Uterus (tissue), 2 donors: ENCODE measurements at regions not wholly inside any gene's neighbourhood (a gene's known extent, or its start where the extent isn't known, plus 50 kb on each side); places are given as distances from the start of the nearest gene placed in this dataset.
"Not testable (repeated sequence)": the region's sequence is repeated elsewhere in the genome, so short reads cannot be mapped to it uniquely, and the experiment has no call there.

Experiments used
- CTCF ChIP-seq, 4 experiments: fragments of 200-600 bp in 2 of 4; fragments of 450-650 bp in 2 of 4; sonication (generic) in 2 of 4; IDR thresholded peaks; one replicate each; pipeline ENCODE4 v1.5.1; 2016 to 2019; ENCODE audit warnings: antibody characterized with exemption in 4 of 4, mild to moderate bottlenecking in 2 of 4, moderate library complexity in 1 of 4
- POLR2A ChIP-seq, 2 donors: fragments of 450-650 bp; IDR thresholded peaks; one replicate each; pipeline ENCODE4 v1.6.1; 2016; ENCODE audit warnings: antibody characterized with exemption in 2 of 2, mild to moderate bottlenecking in 1 of 2, moderate library complexity in 1 of 2

- TF ChIP-seq CTCF, POLR2A (IDR thresholded peaks at IDR 0.05): not testable (repeated sequence)
Measured at GRCh38 chr1:66466695-66467094, 67.3 kb upstream of the SGIP1 start.
